Sigmoid colon (tissue), 4 donors: ENCODE measurements at regions not wholly inside any gene's neighbourhood (a gene's known extent, or its start where the extent isn't known, plus 50 kb on each side); places are given as distances from the start of the nearest gene placed in this dataset.

ENCODE experiments used
- POLR2A ChIP-seq, 2 donors: fragments of 450-650 bp; IDR thresholded peaks; one replicate each; pipeline ENCODE4 v1.6.1; 2016; ENCODE audit warnings: antibody characterized with exemption in 2 of 2, mild to moderate bottlenecking in 2 of 2, moderate library complexity in 2 of 2
- POLR2AphosphoS5 ChIP-seq, 4 donors: sonication (generic); formaldehyde crosslinking; IDR thresholded peaks; one replicate each; pipeline ENCODE4 v1.6.1; 2017; ENCODE audit warnings: antibody characterized with exemption in 4 of 4
- TF ChIP-seq, protein P1 (sequence below), 4 experiments: fragments of 450-650 bp in 3 of 4; fragments of 200-600 bp in 1 of 4; IDR thresholded peaks; one replicate each; pipeline ENCODE4 v1.5.1; 2016 to 2019; ENCODE audit warnings: antibody characterized with exemption in 4 of 4, mild to moderate bottlenecking in 3 of 4, moderate library complexity in 2 of 4

DNA sequence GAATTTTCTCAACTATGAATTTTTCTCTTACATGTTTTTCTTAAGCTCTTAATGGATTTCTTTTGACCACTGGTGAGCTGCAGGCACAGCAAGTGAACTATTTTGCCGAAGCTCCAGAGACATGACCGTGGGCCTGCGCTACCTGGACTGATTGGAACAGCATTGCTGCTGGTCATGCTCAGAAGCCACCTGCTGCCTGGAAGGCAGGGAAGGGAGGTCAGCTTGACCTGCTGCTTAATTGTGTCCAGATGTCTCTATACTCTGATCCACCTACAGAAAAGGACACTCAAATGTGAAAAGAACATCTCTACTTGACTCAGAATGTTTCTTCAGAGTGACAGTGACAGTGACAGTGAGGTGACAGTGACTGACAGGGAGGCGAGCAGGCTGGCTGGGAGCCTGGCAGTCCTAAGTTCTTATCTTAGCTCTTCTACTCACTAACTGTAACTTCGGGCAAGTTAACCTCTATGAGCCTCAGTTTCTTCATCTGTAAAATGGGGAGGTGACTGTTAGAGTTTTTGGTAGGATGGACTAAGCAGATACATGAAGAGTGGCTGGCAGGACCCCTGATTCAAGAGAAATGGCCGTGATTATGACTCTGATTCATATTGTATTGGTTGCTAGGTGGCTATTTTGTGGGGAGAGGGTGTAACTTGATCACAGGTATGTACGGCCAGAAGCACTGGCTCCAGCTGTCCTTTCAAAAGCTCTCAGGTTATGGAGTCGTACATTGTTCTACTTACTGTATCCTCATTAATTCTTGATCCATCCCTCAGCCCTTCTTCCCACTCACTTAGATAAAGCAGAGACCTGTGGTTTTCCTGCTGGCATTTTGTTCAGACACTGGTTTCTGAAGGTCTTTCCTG, 54.8 kb upstream of the DLG1 start:
- TF ChIP-seq POLR2AphosphoS5 (IDR thresholded peaks at IDR 0.05) (no peak), POLR2A (IDR thresholded peaks at IDR 0.05) (no peak)
- TF ChIP-seq, protein P1, sequence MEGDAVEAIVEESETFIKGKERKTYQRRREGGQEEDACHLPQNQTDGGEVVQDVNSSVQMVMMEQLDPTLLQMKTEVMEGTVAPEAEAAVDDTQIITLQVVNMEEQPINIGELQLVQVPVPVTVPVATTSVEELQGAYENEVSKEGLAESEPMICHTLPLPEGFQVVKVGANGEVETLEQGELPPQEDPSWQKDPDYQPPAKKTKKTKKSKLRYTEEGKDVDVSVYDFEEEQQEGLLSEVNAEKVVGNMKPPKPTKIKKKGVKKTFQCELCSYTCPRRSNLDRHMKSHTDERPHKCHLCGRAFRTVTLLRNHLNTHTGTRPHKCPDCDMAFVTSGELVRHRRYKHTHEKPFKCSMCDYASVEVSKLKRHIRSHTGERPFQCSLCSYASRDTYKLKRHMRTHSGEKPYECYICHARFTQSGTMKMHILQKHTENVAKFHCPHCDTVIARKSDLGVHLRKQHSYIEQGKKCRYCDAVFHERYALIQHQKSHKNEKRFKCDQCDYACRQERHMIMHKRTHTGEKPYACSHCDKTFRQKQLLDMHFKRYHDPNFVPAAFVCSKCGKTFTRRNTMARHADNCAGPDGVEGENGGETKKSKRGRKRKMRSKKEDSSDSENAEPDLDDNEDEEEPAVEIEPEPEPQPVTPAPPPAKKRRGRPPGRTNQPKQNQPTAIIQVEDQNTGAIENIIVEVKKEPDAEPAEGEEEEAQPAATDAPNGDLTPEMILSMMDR (IDR thresholded peaks at IDR 0.05) = no peak
